ENCODE measurements at regions not wholly inside any gene's neighbourhood (a gene's known extent, or its start where the extent isn't known, plus 50 kb on each side); places are given as distances from the start of the nearest gene placed in this dataset.

DNA sequence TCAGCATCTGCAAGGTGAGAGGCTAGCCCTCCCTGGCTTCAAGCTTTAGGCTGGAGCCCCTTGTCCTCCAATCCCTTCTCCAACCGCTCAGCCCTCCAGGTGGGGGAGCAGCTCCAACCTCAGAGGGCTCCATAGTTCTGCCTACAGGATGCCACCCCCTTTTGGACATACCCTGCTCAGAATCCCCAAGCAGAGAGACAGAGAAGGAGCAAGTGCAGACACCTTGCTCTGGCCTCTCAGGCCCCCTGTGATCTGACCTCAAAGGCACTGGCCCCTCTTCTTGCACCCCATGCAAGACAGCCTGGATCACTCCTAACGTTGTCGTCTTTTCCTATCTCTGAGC, 101.6 kb downstream of the C5orf15 start:
- no peaks in the 10 kb centered on the region for H3K27me3 ChIP-seq (replicated peaks; ENCODE audit: insufficient read depth)
- intact Hi-C loops (cut with DNase I) = loop anchor here (5.0 kb wide), 1 partner anchor 445 kb away; no protein-coding TSS in a partner anchor
- 82% methylated on average over 3 of the region's 3 CpGs for WGBS

DNA sequence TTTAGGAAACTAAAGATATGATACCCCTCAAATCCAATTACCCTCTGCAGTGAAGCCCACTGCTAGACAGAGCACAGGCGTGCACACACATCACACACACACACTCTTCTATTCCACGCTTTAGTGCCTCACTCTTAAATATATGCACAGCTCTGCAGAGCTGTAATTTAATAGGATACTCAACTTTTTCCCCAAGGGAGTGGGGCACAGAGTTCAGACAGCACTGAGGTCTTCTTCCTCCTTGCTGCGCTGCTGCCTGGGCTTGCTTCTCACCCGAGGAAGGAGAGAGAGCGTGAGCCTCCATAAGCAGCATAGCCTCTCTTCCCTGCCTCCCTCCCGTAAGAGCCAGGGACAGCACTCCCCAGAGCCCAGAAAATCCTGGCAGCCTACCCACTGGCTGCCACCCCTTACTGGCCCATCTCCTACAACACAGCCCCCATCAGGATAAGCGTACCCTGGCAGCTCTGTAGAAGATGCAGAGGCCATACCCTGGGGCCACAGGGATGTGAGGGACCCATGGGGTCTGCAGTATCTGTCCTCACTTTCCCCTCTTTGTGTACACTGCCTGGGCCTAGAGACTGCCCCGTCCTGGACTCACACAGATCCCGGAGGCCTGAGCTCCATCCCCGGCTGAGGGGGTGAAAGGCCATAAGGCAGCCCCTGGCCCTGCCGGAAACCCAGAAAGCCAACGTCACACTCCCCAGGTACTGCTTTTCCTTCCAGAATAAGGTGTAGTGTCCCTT, 102.1 kb downstream of the C5orf15 start:
- no peaks in the 10 kb centered on the region for H3K9me3 ChIP-seq
- H3K4me1 ChIP-seq (replicated peaks) = peaks cover 3% of the 10 kb centered on the region
- intact Hi-C loops (cut with DNase I) = loop anchor here (5.0 kb wide), 1 partner anchor 444 kb away; no protein-coding TSS in a partner anchor
- WGBS = 95% methylated on average over 12 of the region's 12 CpGs
- H3K4me3 ChIP-seq = no peak overlapping the region
- no peaks in the 10 kb centered on the region for H3K36me3 ChIP-seq
- TF ChIP-seq POLR2A (IDR thresholded peaks at IDR 0.05) (no peak), POLR2AphosphoS5 (IDR thresholded peaks at IDR 0.05) (no peak)
- TF ChIP-seq, protein P1, sequence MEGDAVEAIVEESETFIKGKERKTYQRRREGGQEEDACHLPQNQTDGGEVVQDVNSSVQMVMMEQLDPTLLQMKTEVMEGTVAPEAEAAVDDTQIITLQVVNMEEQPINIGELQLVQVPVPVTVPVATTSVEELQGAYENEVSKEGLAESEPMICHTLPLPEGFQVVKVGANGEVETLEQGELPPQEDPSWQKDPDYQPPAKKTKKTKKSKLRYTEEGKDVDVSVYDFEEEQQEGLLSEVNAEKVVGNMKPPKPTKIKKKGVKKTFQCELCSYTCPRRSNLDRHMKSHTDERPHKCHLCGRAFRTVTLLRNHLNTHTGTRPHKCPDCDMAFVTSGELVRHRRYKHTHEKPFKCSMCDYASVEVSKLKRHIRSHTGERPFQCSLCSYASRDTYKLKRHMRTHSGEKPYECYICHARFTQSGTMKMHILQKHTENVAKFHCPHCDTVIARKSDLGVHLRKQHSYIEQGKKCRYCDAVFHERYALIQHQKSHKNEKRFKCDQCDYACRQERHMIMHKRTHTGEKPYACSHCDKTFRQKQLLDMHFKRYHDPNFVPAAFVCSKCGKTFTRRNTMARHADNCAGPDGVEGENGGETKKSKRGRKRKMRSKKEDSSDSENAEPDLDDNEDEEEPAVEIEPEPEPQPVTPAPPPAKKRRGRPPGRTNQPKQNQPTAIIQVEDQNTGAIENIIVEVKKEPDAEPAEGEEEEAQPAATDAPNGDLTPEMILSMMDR (IDR thresholded peaks at IDR 0.05) = no peak
- H3K27me3 ChIP-seq (replicated peaks; ENCODE audit: insufficient read depth) = no peaks in the 10 kb centered on the region
- no peak for DNase-seq (ENCODE audit: low spot score)
- H3K27ac ChIP-seq = no peak overlapping the region

More for the DNA sequence above, 101.6 kb downstream of the C5orf15 start:
- DNase-seq (ENCODE audit: low spot score) = no peak
- TF ChIP-seq, protein P1 (IDR thresholded peaks at IDR 0.05) = no peak
- no peak for TF ChIP-seq POLR2AphosphoS5 (IDR thresholded peaks at IDR 0.05)
- TF ChIP-seq POLR2A (IDR thresholded peaks at IDR 0.05) = no peak
- H3K9me3 ChIP-seq = no peaks in the 10 kb centered on the region
- H3K4me1 ChIP-seq (replicated peaks) = peaks cover 3% of the 10 kb centered on the region
- no peak overlapping the region for H3K27ac ChIP-seq
- no peak overlapping the region for H3K4me3 ChIP-seq
- no peaks in the 10 kb centered on the region for H3K36me3 ChIP-seq

DNA sequence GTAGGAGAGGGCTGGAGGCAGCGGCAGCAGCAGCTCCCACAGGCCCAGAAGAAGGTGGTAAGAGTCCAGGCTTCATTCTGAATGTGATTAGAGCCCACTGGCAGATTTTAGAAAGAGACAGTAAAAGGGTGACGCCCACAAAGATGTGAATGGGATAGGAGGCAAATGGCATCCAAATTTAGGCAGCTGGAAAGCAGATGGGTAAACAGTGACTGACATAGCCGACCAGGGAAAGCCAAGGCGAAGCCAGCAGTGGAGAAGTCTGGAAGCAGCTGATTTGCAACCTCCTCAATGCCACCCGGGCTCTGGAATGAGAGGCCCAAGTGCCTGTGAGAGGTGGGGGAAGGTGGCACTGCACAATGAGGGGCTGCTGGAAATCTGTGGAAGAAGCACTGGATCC, 103.3 kb downstream of the C5orf15 start:
- intact Hi-C loops (cut with DNase I) = loop anchor here (5.0 kb wide), 1 partner anchor 443 kb away; no protein-coding TSS in a partner anchor
- H3K27ac ChIP-seq = no peak overlapping the region
- 75% methylated on average over 5 of the region's 5 CpGs for WGBS

DNA sequence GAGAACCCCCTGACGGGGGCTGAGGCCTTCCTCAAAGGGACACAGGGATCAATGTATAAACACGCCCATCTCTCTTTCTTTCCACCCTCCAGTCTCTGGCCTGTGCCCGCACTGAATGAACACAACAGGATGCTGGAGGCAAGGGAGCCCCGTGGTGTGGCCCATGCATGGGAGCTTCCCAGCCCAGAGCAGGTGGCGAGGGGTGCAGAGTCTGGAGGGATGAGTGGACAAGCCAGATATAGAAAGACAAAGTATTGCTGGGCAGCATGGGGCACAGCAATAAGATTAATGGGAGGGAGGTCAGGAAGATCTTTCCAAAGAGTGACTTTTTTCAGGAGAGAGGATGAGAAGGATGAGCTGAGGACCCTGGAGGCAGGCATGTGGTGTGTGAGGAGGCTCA, 103.7 kb downstream of the C5orf15 start:
- no peak for DNase-seq (ENCODE audit: low spot score)
- TF ChIP-seq, protein P1 (IDR thresholded peaks at IDR 0.05) = no peak
- no peak for TF ChIP-seq POLR2A (IDR thresholded peaks at IDR 0.05)
- TF ChIP-seq POLR2AphosphoS5 (IDR thresholded peaks at IDR 0.05) = no peak
- Histone ChIP-seq H3K9me3 (no peaks in the 10 kb centered on the region), H3K27me3 (replicated peaks; ENCODE audit: insufficient read depth) (no peaks in the 10 kb centered on the region), H3K4me3 (no peak overlapping the region), H3K4me1 (replicated peaks) (no peaks in the 10 kb centered on the region), H3K27ac (no peak overlapping the region), H3K36me3 (no peaks in the 10 kb centered on the region)
- intact Hi-C loops (cut with DNase I) = loop anchor here (5.0 kb wide), 1 partner anchor 442 kb away; no protein-coding TSS in a partner anchor
- WGBS = 96% methylated on average over 5 of the region's 5 CpGs

More for the DNA sequence above, 103.3 kb downstream of the C5orf15 start:
- peaks cover 1% of the 10 kb centered on the region for H3K4me1 ChIP-seq (replicated peaks)
- H3K9me3 ChIP-seq = no peaks in the 10 kb centered on the region
- H3K4me3 ChIP-seq = no peak overlapping the region
- DNase-seq (ENCODE audit: low spot score) = no peak
- TF ChIP-seq POLR2AphosphoS5 (IDR thresholded peaks at IDR 0.05) (no peak), POLR2A (IDR thresholded peaks at IDR 0.05) (no peak)
- TF ChIP-seq, protein P1 (IDR thresholded peaks at IDR 0.05) = no peak
- no peaks in the 10 kb centered on the region for H3K36me3 ChIP-seq
- no peaks in the 10 kb centered on the region for H3K27me3 ChIP-seq (replicated peaks; ENCODE audit: insufficient read depth)

All from prostate gland (tissue), 2 donors.